Occipital lobe (tissue), 1 donor: ENCODE measurements at regions not wholly inside any gene's neighbourhood (a gene's known extent, or its start where the extent isn't known, plus 50 kb on each side); places are given as distances from the start of the nearest gene placed in this dataset.

Source experiments
- DNase-seq: peaks from one replicate; lab custom pipeline; 2025; lab: John Stamatoyannopoulos, UW

DNA sequence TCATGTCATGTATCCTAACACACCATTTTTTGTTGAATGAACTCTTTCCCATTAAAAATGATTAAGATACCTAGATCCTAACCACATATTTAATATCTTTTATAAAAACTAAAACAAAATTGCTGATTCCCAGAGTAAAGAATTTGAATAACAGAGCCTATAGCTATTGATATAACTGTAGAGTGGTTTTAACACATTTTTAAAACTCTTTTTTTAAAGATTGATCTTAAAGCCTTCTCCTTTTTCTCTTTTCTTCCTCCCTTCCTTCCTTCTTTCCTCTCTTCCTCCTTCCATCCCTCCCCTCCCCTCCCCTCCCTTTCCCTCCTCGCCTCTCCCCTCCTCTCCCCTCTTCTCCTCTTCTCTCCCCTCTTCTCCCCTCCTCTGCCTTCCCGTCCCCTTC lies 605.4 kb upstream of the FZD8 start:
- no peak for DNase-seq

DNA sequence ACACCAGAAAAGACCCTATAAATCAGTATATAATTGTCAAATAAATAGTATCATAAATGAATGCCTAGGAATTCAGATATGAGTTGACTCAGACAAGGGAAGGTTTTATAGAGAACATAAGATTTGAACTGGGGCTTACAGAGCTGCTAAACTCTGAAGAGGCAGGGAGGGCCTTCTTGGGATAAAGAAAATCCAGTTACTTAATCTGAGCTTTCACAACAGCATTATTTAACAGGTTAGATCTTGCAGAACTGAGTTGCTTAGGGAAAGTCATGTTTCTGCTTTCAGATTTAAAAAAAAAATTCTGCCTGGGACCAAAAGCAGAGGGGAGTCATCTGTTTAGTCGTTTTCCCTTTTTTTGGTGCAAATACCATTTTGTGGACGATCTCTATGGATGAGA lies 594.8 kb upstream of the FZD8 start:
- no peak for DNase-seq

DNA sequence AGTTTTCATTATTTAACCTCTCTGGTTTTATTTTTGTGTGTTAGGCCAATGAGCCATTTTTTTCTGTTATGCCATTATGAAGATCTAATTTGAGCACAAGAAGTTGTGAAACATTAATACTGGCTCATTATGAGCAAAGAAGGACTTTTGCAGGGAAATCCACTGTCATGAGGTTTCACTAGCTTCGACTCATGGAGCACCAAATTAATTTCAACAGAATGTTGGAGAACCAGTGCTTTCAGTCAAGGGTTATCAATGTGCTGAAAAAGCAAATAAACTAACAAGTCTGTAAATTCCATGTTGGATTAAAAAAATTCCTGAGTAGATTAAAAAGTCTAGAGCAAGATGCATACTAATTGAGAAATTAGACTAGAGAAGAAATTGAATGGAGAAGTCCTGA lies 594.2 kb upstream of the FZD8 start:
- DNase-seq = no peak

DNA sequence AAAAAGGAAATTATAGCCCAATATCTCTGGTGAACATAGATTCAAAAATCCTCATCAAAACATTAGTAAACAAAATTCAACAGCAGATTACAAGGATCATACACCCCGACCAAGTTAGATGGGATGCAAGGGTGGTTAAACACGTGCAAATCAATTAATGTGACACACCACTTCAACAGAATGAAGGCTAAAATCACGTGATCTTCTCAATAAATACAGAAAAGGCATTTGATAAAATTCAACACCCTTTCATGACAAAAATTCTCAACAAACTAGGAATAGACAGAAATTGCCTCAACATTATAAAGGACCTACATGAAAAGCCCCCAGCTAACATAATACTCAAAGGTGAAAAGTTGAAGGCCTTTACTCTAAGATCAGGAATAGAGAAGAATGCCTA lies 590.8 kb upstream of the FZD8 start:
- no peak for DNase-seq

DNA sequence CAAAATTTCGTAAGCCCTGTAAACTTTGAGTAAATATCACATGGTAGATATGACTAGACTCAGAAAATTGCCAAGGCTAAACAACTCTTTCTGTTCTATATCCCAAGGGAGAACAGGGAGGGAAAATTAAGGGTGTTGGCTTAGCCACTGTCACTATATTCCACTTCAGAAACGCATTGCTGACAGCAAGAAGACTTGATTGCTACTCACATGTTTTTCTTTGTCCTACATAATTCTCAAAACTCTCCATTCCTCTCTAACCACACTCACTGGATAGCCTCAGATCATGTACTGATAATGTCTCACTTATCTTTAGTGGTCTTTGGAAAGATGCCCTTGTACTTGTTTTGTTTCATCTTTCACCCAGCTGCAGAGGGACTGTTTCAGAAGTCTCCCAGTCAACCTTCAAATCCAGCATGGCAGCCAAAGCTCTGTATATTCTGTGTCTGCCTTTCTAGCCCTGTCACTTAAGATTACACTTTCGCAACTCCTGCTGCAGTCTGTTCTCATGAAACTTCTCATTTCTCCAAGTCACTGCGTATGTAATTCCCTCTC lies 582.4 kb upstream of the FZD8 start:
- DNase-seq = no peak

DNA sequence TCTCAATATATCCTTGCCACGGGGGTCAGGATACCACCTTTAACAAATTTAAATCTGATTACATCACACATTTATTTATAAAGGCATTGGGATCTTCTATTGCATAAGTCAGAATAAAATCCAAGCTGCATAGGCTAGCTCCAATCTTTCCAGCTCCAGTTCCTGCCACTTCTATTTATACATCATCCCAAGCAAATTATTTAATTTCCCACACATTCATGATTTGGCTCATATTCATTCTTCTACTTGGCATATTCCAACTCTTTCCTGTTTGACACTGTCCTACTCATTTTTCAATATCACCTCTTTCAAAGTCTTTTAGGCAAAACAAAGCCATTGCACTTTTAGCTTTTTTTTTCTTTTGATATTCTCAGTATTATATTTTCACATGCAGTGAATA lies 579.0 kb upstream of the FZD8 start:
- no peak for DNase-seq

DNA sequence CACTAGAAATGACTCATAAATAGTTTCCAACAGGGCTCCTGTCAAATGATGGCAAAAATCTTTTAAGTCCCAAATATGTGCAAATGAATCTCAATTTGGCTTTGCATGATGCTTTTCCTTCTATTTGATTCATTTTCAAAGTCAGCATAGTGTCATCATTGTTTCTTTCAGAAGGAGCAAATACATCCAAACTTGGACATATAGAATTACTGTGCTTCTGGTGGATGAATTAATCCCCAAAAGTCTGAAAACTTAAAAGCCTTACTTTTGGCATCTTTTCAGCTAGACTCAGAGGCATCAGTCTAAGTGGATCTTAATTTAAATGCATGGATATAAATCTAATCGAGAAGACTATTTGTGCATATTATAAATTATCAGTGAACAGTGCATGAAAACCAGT lies 578.1 kb upstream of the FZD8 start:
- DNase-seq = no peak

DNA sequence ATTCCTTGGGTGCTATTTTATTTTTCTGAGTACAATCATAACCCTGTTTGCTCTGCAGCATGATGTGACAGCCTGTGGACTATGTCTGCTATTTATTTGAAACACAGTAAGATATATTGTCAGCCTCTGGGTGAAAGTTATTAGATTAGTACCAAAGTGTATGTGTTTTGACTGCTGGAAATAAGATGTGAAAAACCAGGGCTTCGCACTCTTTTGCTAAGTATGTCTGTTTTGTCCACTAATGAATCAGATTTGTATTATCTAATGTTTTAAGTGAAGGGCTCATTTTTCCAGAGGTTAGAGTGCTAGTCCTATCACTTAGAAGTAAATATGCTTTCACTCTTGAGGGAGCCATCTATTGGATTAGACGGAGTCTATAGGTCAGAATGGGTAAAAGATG lies 569.8 kb upstream of the FZD8 start:
- no peak for DNase-seq

DNA sequence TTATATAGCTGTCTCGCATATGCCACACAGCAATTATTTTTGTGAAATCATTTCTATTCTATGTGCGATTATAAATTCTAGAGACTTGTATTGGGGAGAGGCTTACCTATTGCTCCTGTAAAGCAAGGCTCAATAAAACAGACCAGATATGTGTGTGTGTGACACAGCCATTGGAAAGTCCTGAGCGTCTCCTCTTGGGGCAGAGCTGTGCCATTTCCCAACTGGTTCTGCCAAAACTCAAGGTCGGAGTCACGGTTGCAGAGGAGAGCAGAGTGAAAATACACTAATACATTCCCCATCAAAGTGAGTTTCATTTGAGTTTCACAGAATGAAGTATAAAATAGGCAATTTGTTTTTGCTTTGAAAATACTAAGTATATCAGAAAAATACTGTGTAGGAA lies 567.4 kb upstream of the FZD8 start:
- DNase-seq = no peak

DNA sequence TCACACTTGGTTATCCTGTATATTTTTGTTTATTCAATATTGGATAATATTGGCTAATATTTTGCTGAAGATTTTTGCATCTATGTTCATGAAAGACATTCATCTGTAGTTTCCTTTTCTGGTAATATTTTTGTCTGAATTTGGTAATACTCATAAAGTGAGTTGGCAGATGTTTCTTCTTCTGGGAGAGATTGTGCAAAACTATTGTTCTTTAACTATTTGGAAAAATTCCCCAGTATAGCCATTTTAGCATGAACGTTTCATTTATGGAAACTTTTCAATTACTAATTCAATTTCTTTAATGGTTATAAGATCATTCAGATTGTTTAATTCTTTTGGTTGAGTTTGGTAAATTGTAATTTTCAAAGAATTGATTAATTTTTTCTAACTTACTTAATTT lies 560.8 kb upstream of the FZD8 start:
- DNase-seq = no peak

DNA sequence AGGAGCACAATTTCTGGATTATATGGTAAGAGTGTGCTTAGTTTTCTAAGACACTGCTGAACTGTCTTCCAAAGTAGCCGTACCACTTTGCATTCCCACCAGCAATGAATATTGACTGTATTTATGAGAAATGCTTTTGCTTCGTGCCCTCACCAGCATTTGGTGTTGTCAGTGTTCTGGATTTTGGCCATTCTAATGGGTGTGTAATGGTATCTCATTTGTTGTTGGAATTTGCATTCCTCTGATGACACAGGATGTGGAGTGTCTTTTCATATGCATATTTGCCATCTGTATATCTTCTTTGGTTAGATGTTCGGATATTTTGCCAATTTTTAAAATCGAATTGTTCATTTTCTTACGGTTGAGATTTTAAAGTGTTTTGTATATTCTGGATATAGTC lies 558.5 kb upstream of the FZD8 start:
- DNase-seq = no peak

DNA sequence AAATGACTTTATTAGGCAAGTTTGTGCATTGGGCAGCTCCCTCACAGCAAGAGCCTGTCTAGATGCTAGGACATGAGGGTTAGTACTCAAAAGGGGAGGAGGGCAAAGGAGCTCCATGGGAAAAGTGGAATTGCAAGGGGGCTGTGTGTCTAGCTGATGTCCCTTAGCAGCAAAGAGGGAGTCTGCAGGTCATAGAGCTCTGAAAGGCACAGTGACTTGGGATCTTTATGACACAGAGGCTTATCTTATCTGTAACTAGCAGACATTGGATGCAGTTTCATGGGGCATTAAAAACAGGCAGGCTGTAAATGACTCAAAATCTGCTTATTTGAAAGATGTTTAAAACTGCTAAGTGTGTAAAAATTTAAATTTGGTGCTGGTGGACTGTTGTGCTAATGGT lies 556.2 kb upstream of the FZD8 start:
- DNase-seq = no peak

DNA sequence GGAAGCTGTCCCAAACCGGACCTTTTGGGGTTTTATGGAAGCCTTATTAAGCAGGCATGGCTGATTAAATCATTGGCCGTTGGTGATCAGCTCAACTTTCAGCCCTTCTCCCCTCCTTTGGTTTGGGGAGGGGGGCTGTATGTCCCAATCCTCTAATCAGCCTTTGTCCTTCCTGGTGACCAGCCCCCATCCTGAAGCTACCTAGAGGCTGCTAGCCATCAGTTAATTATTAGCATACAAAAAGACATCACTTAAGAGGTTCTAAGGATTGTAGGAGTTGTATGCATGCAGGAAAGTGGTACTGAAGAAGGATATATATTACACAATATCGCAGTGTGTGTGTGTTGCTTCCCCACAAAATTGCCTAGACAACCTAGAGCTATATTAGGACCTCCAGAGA lies 553.3 kb upstream of the FZD8 start:
- no peak for DNase-seq

DNA sequence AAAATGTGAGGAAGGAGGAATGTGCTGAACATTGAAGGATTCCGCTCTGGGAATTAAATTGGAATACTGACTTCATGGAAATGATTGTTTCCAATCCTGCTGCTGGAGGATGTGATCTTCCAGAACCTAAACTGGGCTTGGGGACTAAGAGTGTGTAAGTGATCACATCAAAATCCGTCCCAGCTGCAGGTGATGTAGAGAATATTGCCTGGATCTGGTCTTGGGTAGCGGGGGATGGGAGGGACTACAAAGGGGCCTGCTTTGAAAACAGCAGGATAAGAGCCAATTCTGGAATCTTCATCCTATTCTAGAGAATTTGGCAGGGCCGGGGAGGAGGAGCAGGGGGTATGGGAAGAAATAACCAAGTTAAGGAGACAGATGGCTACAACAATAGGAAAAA lies 552.2 kb upstream of the FZD8 start:
- no peak for DNase-seq

DNA sequence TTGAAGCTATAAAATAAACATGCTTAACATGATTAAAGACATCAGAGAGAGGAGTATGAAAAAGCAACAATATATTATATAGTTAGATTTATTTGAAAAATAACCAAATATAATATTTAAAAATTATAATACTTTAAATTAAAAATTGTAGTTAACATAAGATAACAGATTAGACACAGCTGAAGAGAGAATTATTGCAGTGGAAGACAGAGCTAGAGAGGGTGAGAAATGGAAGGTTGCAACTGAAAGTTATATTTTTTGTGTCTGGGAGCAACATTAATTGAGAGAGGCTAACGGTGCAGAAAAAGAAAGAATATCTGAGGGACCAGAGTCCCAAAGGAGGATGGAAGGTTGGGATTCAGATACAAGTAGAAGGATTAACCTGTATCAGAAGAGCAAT lies 548.9 kb upstream of the FZD8 start:
- no peak for DNase-seq

DNA sequence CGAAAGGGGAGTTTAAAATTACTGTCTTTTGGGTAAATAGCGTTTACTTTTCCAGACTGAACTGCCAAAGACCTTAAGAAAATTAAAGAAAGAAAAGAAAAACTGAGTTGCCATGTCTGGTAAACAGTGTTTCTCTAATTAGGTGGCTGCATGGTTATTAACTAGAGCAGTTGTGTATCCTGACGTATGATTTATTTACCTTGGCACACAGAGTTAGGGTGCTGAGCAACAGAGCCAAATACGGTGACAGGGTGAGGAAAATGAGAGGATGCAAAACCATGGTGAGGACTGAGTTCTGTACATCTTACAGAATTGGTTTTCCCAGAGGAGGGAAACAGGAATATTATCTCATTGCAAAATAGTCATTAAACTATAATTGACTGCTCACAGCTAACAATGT lies 546.4 kb upstream of the FZD8 start:
- no peak for DNase-seq

DNA sequence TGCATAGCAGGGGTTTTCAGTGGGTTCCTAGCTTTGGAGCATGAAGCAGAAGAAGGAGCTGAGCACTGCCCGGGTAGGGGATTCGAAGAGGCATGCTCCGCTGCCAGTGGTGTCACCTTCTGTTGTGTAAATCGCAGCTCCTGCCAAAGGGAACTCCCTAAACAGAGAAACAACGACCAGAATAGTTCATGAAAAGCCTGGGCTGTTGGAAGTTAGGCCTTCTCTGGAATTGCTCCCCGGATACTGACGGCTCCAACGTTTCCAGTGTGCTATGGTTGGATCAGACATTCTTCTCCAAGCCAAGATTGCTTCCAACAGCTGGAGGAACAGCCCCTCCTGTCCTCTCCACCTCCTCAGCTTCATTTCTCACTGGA lies 546.0 kb upstream of the FZD8 start:
- DNase-seq = no peak

DNA sequence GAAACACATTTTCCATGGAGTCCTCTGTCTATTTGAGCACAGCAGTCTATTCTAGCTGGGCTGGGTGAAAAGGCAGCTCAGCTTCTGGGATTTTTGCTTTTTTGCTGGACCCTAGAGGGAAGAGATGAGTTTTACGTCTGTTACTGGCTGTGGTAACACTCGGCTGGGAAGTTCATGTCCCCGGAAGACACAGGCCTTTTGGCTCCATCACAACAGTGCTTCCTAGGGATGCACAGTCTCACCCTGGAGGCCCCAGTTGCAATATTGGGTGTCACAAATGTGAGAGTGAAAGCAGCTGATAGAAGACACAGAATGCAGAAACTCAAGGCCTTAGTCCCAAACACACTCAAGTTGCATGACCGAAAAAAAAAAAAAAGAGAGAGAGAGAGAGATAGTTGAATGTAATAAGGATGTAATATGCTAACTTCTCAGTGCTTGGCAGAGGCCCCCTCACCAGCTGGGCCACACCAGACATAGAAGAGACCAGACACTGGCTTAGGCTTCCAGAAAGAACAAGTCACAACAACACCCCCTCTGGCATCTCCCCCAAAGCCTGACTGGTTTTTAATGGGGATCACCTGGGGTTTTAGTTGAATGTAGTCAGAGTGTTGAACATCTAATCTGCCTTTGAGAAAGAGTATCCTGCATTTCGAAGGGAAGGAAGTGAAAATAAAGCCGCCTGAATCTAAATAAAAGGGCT lies 545.4 kb upstream of the FZD8 start:
- DNase-seq = no peak

DNA sequence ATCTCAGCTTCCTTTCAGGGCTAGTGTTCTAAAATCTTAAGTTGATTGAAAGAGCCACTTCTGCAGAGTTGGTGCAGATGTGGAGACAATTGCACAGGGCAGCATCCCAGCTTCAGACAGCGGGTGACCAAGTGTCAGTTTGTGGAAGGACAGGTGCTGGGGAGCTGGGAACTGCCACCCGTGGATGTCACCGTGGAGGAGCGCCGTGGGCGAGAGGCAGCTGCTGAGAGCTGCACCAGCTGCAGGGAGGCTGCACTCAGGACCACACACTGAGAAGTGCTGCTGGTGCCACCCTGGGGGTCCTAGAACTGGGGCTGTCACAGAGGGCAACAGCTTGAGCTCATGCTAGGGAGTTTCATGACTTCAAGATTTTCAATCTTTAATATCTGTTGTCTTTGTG lies 543.0 kb upstream of the FZD8 start:
- no peak for DNase-seq

DNA sequence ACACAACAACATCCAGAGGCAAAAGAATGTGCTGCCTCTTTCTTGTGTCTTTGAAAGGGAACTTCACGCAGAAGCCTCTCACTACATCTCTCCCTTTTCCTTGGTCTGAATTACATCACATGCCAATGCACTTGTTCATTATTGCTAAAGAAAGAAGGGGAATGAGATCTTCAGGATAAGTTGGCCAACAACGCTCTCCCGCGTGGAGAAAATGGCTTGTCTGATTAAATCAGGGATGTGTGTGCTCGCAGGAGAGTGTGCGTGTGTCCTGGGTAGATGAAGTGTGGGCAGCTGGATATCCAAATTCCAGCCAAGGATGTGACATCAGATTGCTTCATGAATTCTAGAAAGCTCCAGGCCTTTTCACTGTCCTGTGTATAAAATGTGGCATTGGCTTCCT lies 541.6 kb upstream of the FZD8 start:
- DNase-seq = no peak

DNA sequence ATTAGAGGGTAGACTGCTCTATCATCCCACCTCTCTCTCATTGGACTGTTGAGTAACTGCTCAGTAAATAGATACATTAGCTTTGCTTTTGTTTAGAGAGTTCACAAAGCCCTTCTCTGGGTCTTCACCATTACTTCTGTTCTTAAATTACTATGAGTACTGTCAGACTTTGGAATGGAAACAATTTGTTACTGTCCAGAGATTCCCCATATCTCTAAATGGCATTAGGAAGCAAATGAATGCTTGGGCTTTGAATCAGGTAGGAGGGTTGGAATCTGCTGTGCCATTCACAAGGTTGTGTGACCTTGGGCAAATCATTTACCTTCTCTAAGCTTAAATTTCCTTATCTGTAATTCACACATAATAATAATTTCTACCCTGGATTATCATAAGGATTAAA lies 541.0 kb upstream of the FZD8 start:
- DNase-seq = no peak

DNA sequence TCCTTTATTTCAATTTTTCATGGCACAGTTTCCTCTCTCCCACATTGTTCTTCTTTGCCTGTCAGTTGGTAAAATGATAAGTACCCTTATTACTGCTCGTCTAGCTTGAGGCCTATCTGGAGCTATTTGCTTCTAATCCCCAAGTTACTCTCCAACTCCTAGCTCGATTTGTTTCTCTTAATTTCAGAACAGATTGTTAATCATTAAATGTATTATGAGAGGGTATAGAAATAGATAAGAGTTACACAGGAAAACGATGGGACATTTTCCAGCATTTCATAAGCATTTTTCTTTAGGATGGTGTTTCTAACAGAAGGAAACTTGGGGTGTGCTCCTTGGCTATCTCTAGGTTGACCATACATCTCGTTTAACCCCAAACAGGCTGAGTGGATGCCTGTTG lies 540.5 kb upstream of the FZD8 start:
- no peak for DNase-seq

DNA sequence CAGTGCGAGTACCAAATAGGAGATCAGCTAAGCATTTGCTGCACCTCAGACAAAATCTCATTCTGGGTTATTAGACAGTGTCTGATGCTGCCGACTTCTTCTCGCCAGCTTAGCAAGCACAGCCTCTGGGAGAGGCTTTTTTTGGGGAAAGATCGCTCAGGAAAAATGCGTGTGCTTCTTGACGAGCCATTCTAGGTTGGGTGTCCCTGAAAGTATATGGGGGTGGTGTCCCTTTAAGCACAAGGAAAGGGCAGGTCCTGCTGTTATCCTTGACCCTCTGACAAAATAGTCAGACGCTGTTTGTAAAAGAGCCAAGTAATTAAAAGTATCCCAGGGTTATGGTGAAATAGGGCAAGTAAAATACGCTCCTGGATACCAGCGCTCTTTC lies 540.1 kb upstream of the FZD8 start:
- DNase-seq = no peak
